Progenitor cell of endocrine pancreas (in vitro differentiated cells): ENCODE measurements at regions not wholly inside any gene's neighbourhood (a gene's known extent, or its start where the extent isn't known, plus 50 kb on each side); places are given as distances from the start of the nearest gene placed in this dataset.

Experiments
- DNase-seq: peaks from one replicate; pipeline ENCODE4 v3.0.0; 2021; ENCODE audit warnings: low spot score; ENCODE audit not compliant: unreplicated experiment
- H3K27ac Mint-ChIP-seq: 2 replicates; pipeline ENCODE4 v1.8.0; 2021; ENCODE audit warnings: mild to moderate bottlenecking, moderate library complexity, mixed read lengths
- H3K27me3 Mint-ChIP-seq: 2 replicates; pipeline ENCODE4 v1.8.0; 2021; ENCODE audit warnings: mixed read lengths
- H3K36me3 Mint-ChIP-seq: 2 replicates; pipeline ENCODE4 v1.8.0; 2022; ENCODE audit warnings: mixed read lengths; ENCODE audit not compliant: insufficient read depth
- H3K4me1 Mint-ChIP-seq: 2 replicates; pipeline ENCODE4 v1.8.0; 2021; ENCODE audit warnings: low read depth, mixed read lengths
- H3K4me3 Mint-ChIP-seq: 2 replicates; pipeline ENCODE4 v1.8.0; 2021; ENCODE audit warnings: low read depth, mild to moderate bottlenecking, moderate library complexity, mixed read lengths
- H3K9me3 Mint-ChIP-seq: 2 replicates; pipeline ENCODE4 v1.8.0; 2021; ENCODE audit warnings: low read depth, mixed read lengths
- TF ChIP-seq, protein P1 (sequence below): fragments of 200-600 bp; sonication (generic); IDR thresholded peaks from one replicate; pipeline ENCODE4 v1.5.0; 2021; ENCODE audit warnings: antibody characterized with exemption, mild to moderate bottlenecking; ENCODE audit not compliant: unreplicated experiment

DNA sequence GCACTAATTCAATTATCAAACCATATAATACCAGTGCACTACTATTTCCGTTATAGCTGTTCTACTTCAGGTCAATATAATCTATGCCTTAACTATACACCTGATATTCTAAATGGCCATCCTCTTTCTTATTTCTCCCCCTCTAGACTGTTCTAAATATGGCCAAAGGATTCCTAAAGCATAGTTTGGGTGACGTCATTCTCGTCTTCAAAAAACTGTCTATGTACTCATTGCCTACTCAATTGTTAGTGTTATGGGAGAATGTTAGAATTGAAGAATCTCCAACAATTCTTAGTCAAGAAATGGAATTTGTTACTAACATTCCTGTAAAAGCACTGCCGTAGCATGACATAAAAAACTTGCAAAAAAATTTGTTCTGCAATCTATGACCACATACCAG, 431.1 kb upstream of the ANO3 start:
- Mint-ChIP-seq H3K27me3 (no peaks in the 10 kb centered on the region), H3K9me3 (no peaks in the 10 kb centered on the region), H3K27ac (no peak overlapping the region), H3K4me1 (no peaks in the 10 kb centered on the region), H3K4me3 (no peak overlapping the region), H3K36me3 (no peaks in the 10 kb centered on the region)
- TF ChIP-seq, protein P1, sequence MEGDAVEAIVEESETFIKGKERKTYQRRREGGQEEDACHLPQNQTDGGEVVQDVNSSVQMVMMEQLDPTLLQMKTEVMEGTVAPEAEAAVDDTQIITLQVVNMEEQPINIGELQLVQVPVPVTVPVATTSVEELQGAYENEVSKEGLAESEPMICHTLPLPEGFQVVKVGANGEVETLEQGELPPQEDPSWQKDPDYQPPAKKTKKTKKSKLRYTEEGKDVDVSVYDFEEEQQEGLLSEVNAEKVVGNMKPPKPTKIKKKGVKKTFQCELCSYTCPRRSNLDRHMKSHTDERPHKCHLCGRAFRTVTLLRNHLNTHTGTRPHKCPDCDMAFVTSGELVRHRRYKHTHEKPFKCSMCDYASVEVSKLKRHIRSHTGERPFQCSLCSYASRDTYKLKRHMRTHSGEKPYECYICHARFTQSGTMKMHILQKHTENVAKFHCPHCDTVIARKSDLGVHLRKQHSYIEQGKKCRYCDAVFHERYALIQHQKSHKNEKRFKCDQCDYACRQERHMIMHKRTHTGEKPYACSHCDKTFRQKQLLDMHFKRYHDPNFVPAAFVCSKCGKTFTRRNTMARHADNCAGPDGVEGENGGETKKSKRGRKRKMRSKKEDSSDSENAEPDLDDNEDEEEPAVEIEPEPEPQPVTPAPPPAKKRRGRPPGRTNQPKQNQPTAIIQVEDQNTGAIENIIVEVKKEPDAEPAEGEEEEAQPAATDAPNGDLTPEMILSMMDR, result no peak
- DNase-seq, result no peak

DNA sequence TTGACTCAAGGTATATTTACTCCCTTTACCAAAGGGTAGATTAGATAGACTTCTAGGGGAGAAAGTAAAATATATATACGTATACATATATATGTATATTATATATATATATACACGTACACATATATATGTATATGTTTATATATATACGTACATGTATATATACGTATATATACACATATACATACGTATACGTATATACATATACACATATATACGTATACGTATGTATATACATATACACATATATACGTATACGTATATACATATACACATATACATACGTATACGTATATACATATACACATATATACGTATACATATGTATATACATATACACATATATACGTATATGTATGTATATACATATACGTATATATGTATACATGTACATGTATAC, 430.5 kb upstream of the ANO3 start:
- Mint-ChIP-seq H3K4me1 (no peaks in the 10 kb centered on the region), H3K9me3 (no peaks in the 10 kb centered on the region)

DNA sequence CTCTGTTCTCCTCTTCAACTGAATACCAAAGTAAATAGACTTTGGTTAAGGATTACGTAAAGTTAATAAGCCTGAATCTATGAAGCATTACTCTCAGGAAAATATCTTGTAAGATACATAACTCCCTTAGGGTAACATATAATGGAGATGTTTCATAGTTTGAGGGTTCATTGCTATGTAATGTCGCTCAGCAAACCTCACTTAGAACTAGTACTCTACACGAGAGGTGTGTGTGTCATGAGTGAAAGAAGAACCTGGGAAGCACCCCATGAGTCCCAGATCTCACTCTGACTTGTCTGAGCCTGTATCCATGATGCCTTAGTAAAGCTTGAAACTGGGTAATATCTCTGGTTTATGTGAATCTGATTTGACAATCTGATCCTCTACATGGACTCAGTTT, 429.5 kb upstream of the ANO3 start:
- Mint-ChIP-seq H3K27me3 (no peaks in the 10 kb centered on the region), H3K9me3 (no peaks in the 10 kb centered on the region), H3K27ac (no peak overlapping the region), H3K4me1 (no peaks in the 10 kb centered on the region), H3K4me3 (no peak overlapping the region), H3K36me3 (no peaks in the 10 kb centered on the region)
- TF ChIP-seq, protein P1, result no peak
- no peak for DNase-seq

More for the DNA sequence above, 430.5 kb upstream of the ANO3 start:
- H3K36me3 Mint-ChIP-seq, result no peaks in the 10 kb centered on the region
- H3K4me3 Mint-ChIP-seq, result no peak overlapping the region
- H3K27ac Mint-ChIP-seq, result no peak overlapping the region
- H3K27me3 Mint-ChIP-seq, result no peaks in the 10 kb centered on the region
- no peak for DNase-seq
- TF ChIP-seq, protein P1, result no peak

DNA sequence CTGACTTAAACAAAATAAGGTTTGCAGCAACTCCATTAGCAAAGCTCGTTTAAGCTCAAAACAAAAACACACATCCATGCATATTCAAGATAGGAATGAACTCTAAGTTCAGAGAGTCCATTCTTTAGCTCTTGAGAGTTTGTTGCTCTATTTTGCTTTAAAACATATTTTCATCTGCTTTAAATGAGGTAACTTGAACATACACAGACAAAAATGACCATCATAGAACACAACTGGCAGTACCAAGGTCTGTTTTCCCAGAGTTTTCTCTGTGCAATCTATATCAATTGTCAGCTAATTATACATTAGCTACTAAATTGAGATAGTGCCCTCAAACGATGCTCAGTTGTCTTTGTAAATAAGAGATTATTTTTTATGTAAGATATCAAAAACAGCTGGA, 423.2 kb upstream of the ANO3 start:
- H3K9me3 Mint-ChIP-seq, result no peaks in the 10 kb centered on the region
- H3K27ac Mint-ChIP-seq, result no peak overlapping the region
- no peaks in the 10 kb centered on the region for H3K36me3 Mint-ChIP-seq
- H3K4me3 Mint-ChIP-seq, result no peak overlapping the region
- no peaks in the 10 kb centered on the region for H3K27me3 Mint-ChIP-seq
- TF ChIP-seq, protein P1, result no peak
- DNase-seq, result no peak
- H3K4me1 Mint-ChIP-seq, result no peaks in the 10 kb centered on the region

DNA sequence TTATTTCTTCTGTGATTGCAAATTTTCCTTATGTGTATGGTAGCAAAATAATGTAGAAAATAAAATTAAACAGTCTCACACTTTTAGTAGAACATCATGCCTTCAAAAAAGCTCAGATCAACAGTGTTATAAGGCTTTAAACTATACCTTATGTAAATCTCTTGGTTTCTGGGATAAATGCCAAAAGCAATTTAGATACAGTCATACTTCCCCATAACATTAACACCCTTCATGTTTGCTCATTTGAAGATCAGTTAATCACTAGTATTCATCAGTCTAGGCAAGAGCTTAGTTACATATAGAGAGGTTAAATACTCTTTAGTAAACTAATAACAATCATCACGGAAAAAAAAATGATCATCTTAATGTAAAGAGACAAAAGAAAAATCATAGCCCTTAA, 421.8 kb upstream of the ANO3 start:
- TF ChIP-seq, protein P1, result no peak
- Mint-ChIP-seq H3K36me3 (no peaks in the 10 kb centered on the region), H3K4me3 (no peak overlapping the region), H3K27ac (no peak overlapping the region), H3K27me3 (no peaks in the 10 kb centered on the region), H3K9me3 (no peaks in the 10 kb centered on the region), H3K4me1 (no peaks in the 10 kb centered on the region)
- DNase-seq, result no peak

DNA sequence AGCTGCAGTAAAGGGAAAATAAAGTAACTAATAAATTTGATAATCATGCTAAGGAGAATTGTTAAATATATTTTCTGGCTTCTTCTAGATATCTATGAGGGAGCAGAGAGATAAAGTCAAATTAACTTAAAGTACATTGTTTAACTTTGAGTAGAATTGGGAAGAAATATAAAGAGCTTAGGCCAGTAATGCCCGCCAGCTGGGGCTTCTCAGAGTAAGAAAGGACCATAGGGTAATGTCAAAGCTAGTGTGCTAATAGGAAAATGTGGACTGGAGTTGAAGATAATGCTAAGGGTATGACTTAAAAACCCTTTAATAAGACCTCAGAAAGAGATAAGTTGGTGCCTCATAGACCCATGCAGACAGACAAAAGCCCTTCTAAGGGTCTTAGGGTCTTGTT, 411.6 kb upstream of the ANO3 start:
- Mint-ChIP-seq H3K27ac (no peak overlapping the region), H3K4me3 (no peak overlapping the region), H3K4me1 (no peaks in the 10 kb centered on the region), H3K36me3 (peaks cover 5% of the 10 kb centered on the region), H3K27me3 (no peaks in the 10 kb centered on the region), H3K9me3 (peaks cover 18% of the 10 kb centered on the region)
- TF ChIP-seq, protein P1, result no peak
- no peak for DNase-seq
